H9 (cell line): ENCODE measurements at regions not wholly inside any gene's neighbourhood (a gene's known extent, or its start where the extent isn't known, plus 50 kb on each side); places are given as distances from the start of the nearest gene placed in this dataset.

Experiments
- DNase-seq: peaks from one replicate; pipeline ENCODE4 v3.0.0-alpha.2; 2017
- H2AFZ ChIP-seq: one replicate; pipeline ENCODE4 v1.6.1; 2013; ENCODE audit warnings: mild to moderate bottlenecking, low read length, control low read depth, moderate library complexity
- H2AK5ac ChIP-seq: 2 replicates; pipeline ENCODE4 v1.6.1; 2013; ENCODE audit warnings: low read length, control low read depth, mixed read lengths; ENCODE audit not compliant: insufficient read length
- H2BK120ac ChIP-seq: one replicate; pipeline ENCODE4 v1.6.1; 2013; ENCODE audit warnings: low read depth, mild to moderate bottlenecking, low read length, control low read depth, inconsistent platforms; ENCODE audit not compliant: poor library complexity, severe bottlenecking
- H2BK12ac ChIP-seq: 2 replicates; pipeline ENCODE4 v1.6.1; 2013; ENCODE audit warnings: low read length, control low read depth, mixed read lengths, low read depth; ENCODE audit not compliant: insufficient read length
- H2BK15ac ChIP-seq: 2 replicates; pipeline ENCODE4 v1.6.1; 2013; ENCODE audit warnings: low read depth, low read length, control low read depth
- H2BK20ac ChIP-seq: one replicate; pipeline ENCODE4 v1.6.1; 2013; ENCODE audit warnings: low read depth, mild to moderate bottlenecking, low read length, control low read depth, inconsistent platforms; ENCODE audit not compliant: poor library complexity, severe bottlenecking
- H2BK5ac ChIP-seq: 2 replicates; pipeline ENCODE4 v1.6.1; 2013; ENCODE audit warnings: low read length, control low read depth, mixed read lengths; ENCODE audit not compliant: insufficient read length
- H3K14ac ChIP-seq: 2 replicates; pipeline ENCODE4 v1.6.1; 2013; ENCODE audit warnings: low read length, control low read depth; ENCODE audit not compliant: insufficient read depth
- H3K18ac ChIP-seq: 2 replicates; pipeline ENCODE4 v1.6.1; 2013; ENCODE audit warnings: low read depth, mild to moderate bottlenecking, mixed read lengths, low read length, control low read depth; ENCODE audit not compliant: insufficient read length
- H3K23ac ChIP-seq: 2 replicates; pipeline ENCODE4 v1.6.1; 2013; ENCODE audit warnings: low read length, control low read depth, mixed read lengths, low read depth; ENCODE audit not compliant: insufficient read length
- H3K23me2 ChIP-seq: 2 replicates; pipeline ENCODE4 v1.6.1; 2013; ENCODE audit warnings: low read depth, mild to moderate bottlenecking, mixed read lengths, low read length, control low read depth; ENCODE audit not compliant: insufficient read length, poor library complexity, severe bottlenecking
- H3K27ac ChIP-seq: 2 replicates; pipeline ENCODE4 v1.5.1; 2013; ENCODE audit warnings: low read length, control low read depth, mixed read lengths, low read depth; ENCODE audit not compliant: insufficient read length
- H3K27me3 ChIP-seq: 2 replicates; pipeline ENCODE4 v1.6.1; 2013; ENCODE audit warnings: low read length, control low read depth, inconsistent platforms; ENCODE audit not compliant: insufficient read depth
- H3K4ac ChIP-seq: 2 replicates; pipeline ENCODE4 v1.6.1; 2013; ENCODE audit warnings: low read depth, mild to moderate bottlenecking, control low read depth, inconsistent platforms, low read length, moderate library complexity
- H3K4me1 ChIP-seq: 2 replicates; pipeline ENCODE4 v1.6.1; 2013; ENCODE audit warnings: low read length, control low read depth, inconsistent platforms; ENCODE audit not compliant: insufficient read depth
- H3K4me2 ChIP-seq: 2 replicates; pipeline ENCODE4 v1.6.1; 2013; ENCODE audit warnings: low read length, control low read depth, mixed read lengths; ENCODE audit not compliant: insufficient read length, insufficient read depth
- H3K56ac ChIP-seq: 2 replicates; pipeline ENCODE4 v1.6.1; 2013; ENCODE audit warnings: low read depth, mild to moderate bottlenecking, mixed read lengths, low read length, control low read depth; ENCODE audit not compliant: insufficient read length
- H3K79me1 ChIP-seq: 2 replicates; pipeline ENCODE4 v1.6.1; 2013; ENCODE audit warnings: low read depth, mild to moderate bottlenecking, moderate library complexity, low read length, control low read depth, inconsistent platforms; ENCODE audit not compliant: insufficient read depth, poor library complexity, severe bottlenecking
- H3K79me2 ChIP-seq: 2 replicates; pipeline ENCODE4 v1.6.1; 2013; ENCODE audit warnings: low read length, control low read depth, inconsistent platforms; ENCODE audit not compliant: insufficient read depth
- H3K9ac ChIP-seq: 2 replicates; pipeline ENCODE4 v1.6.1; 2013; ENCODE audit warnings: low read length, control low read depth, mixed read lengths; ENCODE audit not compliant: insufficient read length; ENCODE audit errors: extremely low read depth
- H3K9me3 ChIP-seq: one replicate; pipeline ENCODE4 v1.6.1; 2013; ENCODE audit warnings: low read depth, low read length, inconsistent platforms; ENCODE audit not compliant: control insufficient read depth
- H3T11ph ChIP-seq: one replicate; pipeline ENCODE4 v1.6.1; 2013; ENCODE audit warnings: mild to moderate bottlenecking, low read length, control low read depth, inconsistent platforms
- H4K20me1 ChIP-seq: one replicate; pipeline ENCODE4 v1.6.1; 2013; ENCODE audit not compliant: control insufficient read depth, insufficient read length, insufficient read depth
- H4K5ac ChIP-seq: 2 replicates; pipeline ENCODE4 v1.6.1; 2013; ENCODE audit warnings: low read depth, mild to moderate bottlenecking, mixed read lengths, low read length, control low read depth; ENCODE audit not compliant: insufficient read length
- H4K8ac ChIP-seq: replicated peaks from 2 replicates; pipeline ENCODE4 v1.6.1; 2013; ENCODE audit warnings: low read length, control low read depth, mixed read lengths, low read depth; ENCODE audit not compliant: insufficient read length
- H4K91ac ChIP-seq: 2 replicates; pipeline ENCODE4 v1.6.1; 2013; ENCODE audit warnings: low read depth, mild to moderate bottlenecking, moderate library complexity, mixed read lengths, low read length, control low read depth; ENCODE audit not compliant: insufficient read length
- H3K27ac Mint-ChIP-seq, 3 experiments: 2 replicates in 2 of 3; 3 replicates in 1 of 3; pipeline ENCODE4 v1.8.0; 2020 to 2021; ENCODE audit warnings: mixed read lengths in 3 of 3, mild to moderate bottlenecking in 1 of 3, moderate library complexity in 1 of 3
- H3K27me3 Mint-ChIP-seq: 2 replicates; pipeline ENCODE4 v1.8.0; 2021; ENCODE audit warnings: low read depth, mild to moderate bottlenecking, moderate library complexity, mixed read lengths
- H3K36me3 Mint-ChIP-seq, 3 experiments: 2 replicates in 2 of 3; 3 replicates in 1 of 3; pipeline ENCODE4 v1.8.0; 2020 to 2021; ENCODE audit warnings: low read depth in 3 of 3, mixed read lengths in 3 of 3; ENCODE audit not compliant: insufficient read depth in 1 of 3
- H3K4me1 Mint-ChIP-seq, 2 experiments: 2 replicates each; pipeline ENCODE4 v1.8.0; 2020; ENCODE audit warnings: mixed read lengths in 2 of 2
- H3K4me3 Mint-ChIP-seq, 2 experiments: 2 replicates in 1 of 2; 3 replicates in 1 of 2; pipeline ENCODE4 v1.8.0; 2020 to 2021; ENCODE audit warnings: mild to moderate bottlenecking in 2 of 2, mixed read lengths in 2 of 2, moderate library complexity in 1 of 2
- H3K9me3 Mint-ChIP-seq, 2 experiments: 2 replicates in 1 of 2; 3 replicates in 1 of 2; pipeline ENCODE4 v1.8.0; 2020; ENCODE audit warnings: mild to moderate bottlenecking in 2 of 2, mixed read lengths in 2 of 2, moderate library complexity in 1 of 2
- CTCF ChIP-seq: fragments of 200-600 bp; sonication (generic); conservative IDR thresholded peaks from 3 replicates; pipeline ENCODE4 v1.8.0; 2021; ENCODE audit warnings: antibody characterized with exemption, mild to moderate bottlenecking
- WGBS: extraction: QIAGEN DNeasy Blood & Tissue Kit; methylation state at CpG from one replicate; pipeline ENCODE4 v1.1.7; 2013; ENCODE audit warnings: missing lambda C conversion rate, low lambda C conversion rate, mixed read lengths; ENCODE audit not compliant: insufficient read length; ENCODE audit errors: extremely low coverage; 5-methylcytosine and 5-hydroxymethylcytosine counted together

GRCh38 chr1:72885017-72885416 is 602.7 kb upstream of the NEGR1 start:
- Histone ChIP-seq H2BK5ac (no peak overlapping the region), H3K23ac (no peak overlapping the region), H3K9me3 (no peaks in the 10 kb centered on the region), H3K14ac (no peak overlapping the region), H2AK5ac (no peak overlapping the region), H3K9ac (no peak overlapping the region), H4K8ac (no peak overlapping the region), H2BK120ac (no peak overlapping the region), H3K27ac (no peak overlapping the region), H3T11ph (no peak overlapping the region), H3K4me2 (no peak overlapping the region), H3K23me2 (no peaks in the 10 kb centered on the region), H3K56ac (no peak overlapping the region), H3K79me1 (no peaks in the 10 kb centered on the region), H3K18ac (no peak overlapping the region), H2BK20ac (no peak overlapping the region), H3K4me1 (no peaks in the 10 kb centered on the region), H2BK15ac (no peak overlapping the region), H4K20me1 (no peaks in the 10 kb centered on the region), H2BK12ac (no peak overlapping the region), H3K27me3 (no peaks in the 10 kb centered on the region), H2AFZ (no peak overlapping the region), H3K79me2 (no peaks in the 10 kb centered on the region), H3K4ac (no peak overlapping the region), H4K91ac (no peak overlapping the region), H4K5ac (no peak overlapping the region)
- Mint-ChIP-seq H3K9me3 (no peaks in the 10 kb centered on the region), H3K4me1 (no peaks in the 10 kb centered on the region), H3K4me3 (no peak overlapping the region), H3K27ac (0 out of 7 replicates have a peak overlapping the region, but pooled peaks of 1 of the 3 experiments have one; percentile 12), H3K27me3 (no peaks in the 10 kb centered on the region), H3K36me3 (no peaks in the 10 kb centered on the region)
- no peak for TF ChIP-seq CTCF
- WGBS = no CpG with 5 or more reads among the region's 1 CpG
- DNase-seq = no peak
